ENCODE measurements at regions not wholly inside any gene's neighbourhood (a gene's known extent, or its start where the extent isn't known, plus 50 kb on each side); places are given as distances from the start of the nearest gene placed in this dataset.

- TF ChIP-seq ZNF274 (IDR thresholded peaks at IDR 0.05; ENCODE audit: low read depth, low read length) (no peak), YY1 (IDR thresholded peaks at IDR 0.05; ENCODE audit: insufficient read depth, insufficient read length) (no peak)
Observed at GRCh38 chr7:155930061-155930460, 117.8 kb upstream of the SHH start.
